ENCODE measurements at regions not wholly inside any gene's neighbourhood (a gene's known extent, or its start where the extent isn't known, plus 50 kb on each side); places are given as distances from the start of the nearest gene placed in this dataset.
"Not testable (repeated sequence)": the region's sequence is repeated elsewhere in the genome, so short reads cannot be mapped to it uniquely, and the experiment has no call there.

DNA sequence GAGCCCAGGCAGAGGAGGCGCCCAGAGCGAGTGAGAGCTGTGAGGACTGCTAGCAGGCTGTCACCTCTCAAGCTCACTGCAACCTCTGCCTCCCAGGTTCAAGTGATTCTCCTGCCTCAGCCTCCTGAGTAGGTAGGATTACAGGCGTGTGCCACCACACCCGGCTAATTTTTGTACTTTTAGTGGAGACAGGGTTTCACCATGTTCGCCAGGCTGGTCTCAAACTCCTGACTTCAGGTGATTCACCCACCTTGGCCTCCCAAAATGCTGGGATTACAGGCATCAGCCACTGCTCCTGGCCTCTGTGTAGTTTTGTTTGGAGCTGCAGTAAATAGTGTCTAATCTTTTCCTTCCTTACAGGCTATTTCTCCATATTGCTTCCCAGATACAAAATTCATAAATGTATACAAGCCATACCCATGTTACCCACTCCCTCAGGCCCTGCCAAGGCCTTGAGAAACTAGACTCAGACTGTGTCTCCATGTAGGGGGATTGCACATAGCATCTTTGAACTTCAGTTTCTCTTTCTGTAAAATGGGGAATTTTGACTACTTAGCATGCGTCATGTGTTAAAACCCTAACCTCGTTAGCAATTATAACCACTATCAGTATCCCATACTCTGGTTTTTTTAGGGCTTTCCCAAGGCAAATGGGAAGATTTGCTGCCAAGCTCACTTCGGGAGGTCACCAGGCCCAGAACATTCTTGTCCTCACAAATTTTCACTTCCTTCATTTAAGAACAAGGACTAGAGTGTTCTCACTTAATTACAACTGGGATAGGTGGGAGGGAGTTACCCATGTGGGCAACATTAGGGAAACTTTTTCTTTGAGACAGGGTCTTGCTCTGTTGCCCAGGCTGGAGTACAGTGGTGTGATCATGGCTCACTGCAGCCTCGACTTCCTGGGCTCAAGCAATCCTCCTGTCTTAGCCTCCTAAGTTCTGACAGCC, 67.3 kb upstream of the DDR1 start:
- H3K9me3 Mint-ChIP-seq = peaks cover 12% of the 10 kb centered on the region
- peaks cover 56% of the 10 kb centered on the region for H3K4me1 Mint-ChIP-seq (ENCODE audit: low read depth)
- H3K4me3 Mint-ChIP-seq = no peak overlapping the region
- no peak for DNase-seq (ENCODE audit: low spot score)
- H3K36me3 Mint-ChIP-seq (ENCODE audit: low read depth) = peaks cover 46% of the 10 kb centered on the region
- no peaks in the 10 kb centered on the region for H3K27me3 Mint-ChIP-seq (ENCODE audit: low read depth)
- H3K27ac Mint-ChIP-seq = peak overlapping the region; percentile 88

GRCh38 chr6:30816296-30816695, 68.0 kb upstream of the DDR1 start:
- Mint-ChIP-seq H3K4me1 (ENCODE audit: low read depth) (peaks cover 54% of the 10 kb centered on the region), H3K9me3 (peaks cover 15% of the 10 kb centered on the region), H3K36me3 (ENCODE audit: low read depth) (peaks cover 45% of the 10 kb centered on the region)
- not testable (repeated sequence) for H3K27ac Mint-ChIP-seq; H3K27me3 Mint-ChIP-seq (ENCODE audit: low read depth); DNase-seq (ENCODE audit: low spot score); H3K4me3 Mint-ChIP-seq

DNA sequence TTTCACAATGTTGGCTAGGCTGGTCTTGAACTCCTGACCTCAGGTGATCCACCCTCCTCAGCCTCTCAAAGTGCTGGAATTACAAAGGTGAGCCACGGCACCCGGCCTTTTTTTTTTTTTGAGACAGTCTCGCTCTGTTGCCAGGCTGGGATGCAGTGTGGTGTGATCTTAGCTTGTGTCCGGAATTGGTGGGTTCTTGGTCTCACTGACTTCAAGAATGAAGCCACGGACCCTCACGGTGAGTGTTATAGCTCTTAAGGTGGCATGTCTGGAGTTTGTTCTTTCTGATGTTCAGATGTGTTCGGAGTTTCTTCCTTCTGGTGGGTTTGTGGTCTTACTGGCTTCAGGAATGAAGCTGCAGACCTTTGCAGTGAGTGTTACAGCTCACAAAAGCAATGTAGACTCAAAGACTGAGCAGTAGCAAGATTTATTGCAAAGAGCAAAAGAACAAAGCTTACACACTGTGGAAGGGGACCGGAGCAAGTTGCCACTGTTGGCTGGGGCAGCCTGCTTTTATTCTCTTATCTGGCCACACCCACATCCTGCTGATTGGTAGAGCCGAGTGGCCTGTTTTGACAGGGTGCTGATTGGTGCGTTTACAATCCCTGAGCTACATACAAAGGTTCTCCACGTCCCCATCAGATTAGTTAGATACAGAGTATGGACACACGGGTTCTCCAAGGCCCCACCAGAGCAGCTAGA, 69.1 kb upstream of the DDR1 start:
- DNase-seq (ENCODE audit: low spot score); H3K27me3 Mint-ChIP-seq (ENCODE audit: low read depth): not testable (repeated sequence)
- Mint-ChIP-seq H3K36me3 (ENCODE audit: low read depth) (peaks cover 48% of the 10 kb centered on the region), H3K4me3 (peak overlapping the region; percentile 44), H3K27ac (peak overlapping the region; percentile 92), H3K4me1 (ENCODE audit: low read depth) (peaks cover 59% of the 10 kb centered on the region), H3K9me3 (peaks cover 15% of the 10 kb centered on the region)

DNA sequence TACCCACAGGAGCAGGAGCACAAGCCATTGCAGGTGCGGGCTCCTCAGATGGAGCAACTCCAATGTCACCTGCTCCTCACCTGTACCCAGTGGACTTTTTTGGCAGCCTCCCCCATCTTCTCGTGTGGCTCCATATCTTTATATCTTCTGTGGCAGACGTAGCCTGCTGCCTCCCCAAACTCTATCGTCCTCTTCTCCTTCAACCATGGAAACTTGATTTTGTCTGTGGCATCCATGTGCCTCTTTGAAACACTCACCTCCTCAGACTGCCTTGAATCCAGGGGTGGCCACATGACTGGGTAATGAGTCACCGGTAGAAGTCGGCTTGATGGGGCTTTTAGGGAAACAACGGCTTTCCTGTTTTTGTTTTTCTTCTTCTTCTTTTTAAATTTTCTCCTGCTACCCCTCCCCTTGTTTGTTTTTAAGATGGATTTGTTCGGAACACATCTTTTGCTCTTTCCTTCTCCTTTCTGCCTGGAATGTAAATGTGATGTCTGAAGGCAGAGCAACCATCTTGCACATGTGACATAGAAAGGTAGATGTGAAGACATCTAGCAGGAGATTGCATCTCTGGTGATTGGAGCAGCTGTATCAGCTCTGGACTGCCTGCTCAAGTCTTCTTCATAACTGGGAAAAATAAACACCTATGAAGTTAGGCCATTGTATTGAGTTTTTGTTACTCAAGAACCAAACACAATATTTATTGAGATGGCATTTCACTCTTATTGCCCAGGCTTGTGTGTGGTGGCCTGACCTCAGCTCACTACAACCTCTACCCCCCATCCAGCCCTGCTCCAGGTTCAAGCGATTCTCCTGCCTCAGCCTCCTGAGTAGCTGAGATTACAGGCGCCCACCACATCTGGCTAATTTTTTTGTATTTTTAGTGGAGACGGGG, 69.9 kb upstream of the DDR1 start:
- Mint-ChIP-seq H3K9me3 (peaks cover 15% of the 10 kb centered on the region), H3K36me3 (ENCODE audit: low read depth) (peaks cover 45% of the 10 kb centered on the region), H3K27me3 (ENCODE audit: low read depth) (no peaks in the 10 kb centered on the region), H3K27ac (peak overlapping the region; percentile 92), H3K4me1 (ENCODE audit: low read depth) (peaks cover 56% of the 10 kb centered on the region), H3K4me3 (peak overlapping the region; percentile 66)
- DNase-seq (ENCODE audit: low spot score) = peak; percentile 70

- H3K4me1 Mint-ChIP-seq (ENCODE audit: low read depth) = peaks cover 54% of the 10 kb centered on the region
- H3K36me3 Mint-ChIP-seq (ENCODE audit: low read depth) = peaks cover 47% of the 10 kb centered on the region
- no peak for DNase-seq (ENCODE audit: low spot score)
- peak overlapping the region; percentile 92 for H3K27ac Mint-ChIP-seq
- peaks cover 15% of the 10 kb centered on the region for H3K9me3 Mint-ChIP-seq
- H3K4me3 Mint-ChIP-seq = peak overlapping the region; percentile 66
- no peaks in the 10 kb centered on the region for H3K27me3 Mint-ChIP-seq (ENCODE audit: low read depth)
Observed at GRCh38 chr6:30813631-30814145, 69.3 kb upstream of the IER3 start.

DNA sequence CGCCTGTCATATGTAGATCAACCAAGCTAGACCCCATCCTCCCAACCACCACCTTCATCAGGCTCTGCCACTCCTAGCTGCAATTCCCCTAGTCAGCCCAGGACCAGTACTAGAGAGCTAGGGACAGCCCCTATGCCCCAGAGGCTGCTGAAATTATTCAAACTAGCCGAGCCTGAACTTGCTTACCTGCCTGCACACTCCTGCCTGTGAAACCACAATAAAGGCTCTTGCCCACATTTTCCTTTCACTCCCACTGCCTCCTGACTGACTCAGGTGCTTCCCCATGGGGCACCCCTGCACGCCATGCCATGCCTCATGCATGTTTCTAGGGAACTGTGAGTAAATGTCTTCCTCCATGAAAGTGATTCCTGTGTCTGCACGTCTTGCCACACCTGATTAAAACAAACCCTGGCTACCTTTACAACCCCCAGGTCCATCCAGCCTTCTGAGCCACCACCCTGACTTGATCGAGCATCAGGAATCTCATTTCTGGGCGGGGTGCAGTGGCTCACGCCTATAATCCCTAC, 66.5 kb upstream of the IER3 start:
- Mint-ChIP-seq H3K27ac (no peak overlapping the region), H3K27me3 (ENCODE audit: low read depth) (no peaks in the 10 kb centered on the region), H3K36me3 (ENCODE audit: low read depth) (peaks cover 50% of the 10 kb centered on the region), H3K4me3 (peak overlapping the region; percentile 14), H3K9me3 (peaks cover 12% of the 10 kb centered on the region), H3K4me1 (ENCODE audit: low read depth) (peaks cover 49% of the 10 kb centered on the region)
- DNase-seq (ENCODE audit: low spot score) = peak; percentile 92

GRCh38 chr6:30807566-30807965, 63.2 kb upstream of the IER3 start:
- H3K4me3 Mint-ChIP-seq; DNase-seq (ENCODE audit: low spot score); H3K27ac Mint-ChIP-seq; H3K27me3 Mint-ChIP-seq (ENCODE audit: low read depth): not testable (repeated sequence)
- Mint-ChIP-seq H3K9me3 (peaks cover 13% of the 10 kb centered on the region), H3K36me3 (ENCODE audit: low read depth) (peaks cover 33% of the 10 kb centered on the region), H3K4me1 (ENCODE audit: low read depth) (peaks cover 41% of the 10 kb centered on the region)

GRCh38 chr6:30806581-30807183, 62.3 kb upstream of the IER3 start:
- no peak overlapping the region for H3K4me3 Mint-ChIP-seq
- DNase-seq (ENCODE audit: low spot score) = no peak
- peaks cover 40% of the 10 kb centered on the region for H3K4me1 Mint-ChIP-seq (ENCODE audit: low read depth)
- H3K9me3 Mint-ChIP-seq = peaks cover 7% of the 10 kb centered on the region
- H3K27me3 Mint-ChIP-seq (ENCODE audit: low read depth) = no peaks in the 10 kb centered on the region
- no peak overlapping the region for H3K27ac Mint-ChIP-seq
- H3K36me3 Mint-ChIP-seq (ENCODE audit: low read depth) = peaks cover 30% of the 10 kb centered on the region

GRCh38 chr6:30804333-30804732, 60.0 kb upstream of the IER3 start:
- Mint-ChIP-seq H3K9me3 (peaks cover 7% of the 10 kb centered on the region), H3K27me3 (ENCODE audit: low read depth) (no peaks in the 10 kb centered on the region), H3K27ac (no peak overlapping the region), H3K4me1 (ENCODE audit: low read depth) (peaks cover 34% of the 10 kb centered on the region), H3K36me3 (ENCODE audit: low read depth) (peaks cover 26% of the 10 kb centered on the region), H3K4me3 (no peak overlapping the region)
- no peak for DNase-seq (ENCODE audit: low spot score)

- no peak for DNase-seq (ENCODE audit: low spot score)
- peaks cover 32% of the 10 kb centered on the region for H3K4me1 Mint-ChIP-seq (ENCODE audit: low read depth)
- peaks cover 7% of the 10 kb centered on the region for H3K9me3 Mint-ChIP-seq
- H3K36me3 Mint-ChIP-seq (ENCODE audit: low read depth) = peaks cover 19% of the 10 kb centered on the region
- peak overlapping the region; percentile 78 for H3K27ac Mint-ChIP-seq
- no peaks in the 10 kb centered on the region for H3K27me3 Mint-ChIP-seq (ENCODE audit: low read depth)
- no peak overlapping the region for H3K4me3 Mint-ChIP-seq
Observed at GRCh38 chr6:30802731-30803130, 58.4 kb upstream of the IER3 start.

DNA sequence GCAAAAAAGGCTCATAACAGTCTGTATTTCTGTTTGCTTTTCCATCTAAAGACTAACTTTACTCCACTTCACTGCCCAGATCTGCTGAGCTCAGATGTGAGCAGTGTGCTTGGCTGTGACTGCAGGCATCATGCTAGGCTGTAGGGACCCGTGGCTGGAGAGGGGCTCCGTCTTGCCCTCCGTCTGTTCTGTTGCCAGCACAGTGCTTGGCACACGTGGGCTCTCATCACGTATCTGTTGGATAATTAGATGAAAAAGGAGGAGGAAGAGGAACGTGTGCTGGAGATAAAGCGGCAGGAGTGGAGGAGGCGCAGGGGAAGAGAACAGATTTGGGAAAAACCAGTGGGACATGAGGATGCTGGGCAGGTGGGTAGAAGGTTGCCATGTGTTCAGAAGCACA, 57.6 kb upstream of the IER3 start:
- peak overlapping the region; percentile 47 for H3K27ac Mint-ChIP-seq
- no peak for DNase-seq (ENCODE audit: low spot score)
- H3K4me1 Mint-ChIP-seq (ENCODE audit: low read depth) = peaks cover 32% of the 10 kb centered on the region
- H3K9me3 Mint-ChIP-seq = peaks cover 7% of the 10 kb centered on the region
- peak overlapping the region; percentile 2 for H3K4me3 Mint-ChIP-seq
- H3K36me3 Mint-ChIP-seq (ENCODE audit: low read depth) = peaks cover 16% of the 10 kb centered on the region
- H3K27me3 Mint-ChIP-seq (ENCODE audit: low read depth) = no peaks in the 10 kb centered on the region

DNA sequence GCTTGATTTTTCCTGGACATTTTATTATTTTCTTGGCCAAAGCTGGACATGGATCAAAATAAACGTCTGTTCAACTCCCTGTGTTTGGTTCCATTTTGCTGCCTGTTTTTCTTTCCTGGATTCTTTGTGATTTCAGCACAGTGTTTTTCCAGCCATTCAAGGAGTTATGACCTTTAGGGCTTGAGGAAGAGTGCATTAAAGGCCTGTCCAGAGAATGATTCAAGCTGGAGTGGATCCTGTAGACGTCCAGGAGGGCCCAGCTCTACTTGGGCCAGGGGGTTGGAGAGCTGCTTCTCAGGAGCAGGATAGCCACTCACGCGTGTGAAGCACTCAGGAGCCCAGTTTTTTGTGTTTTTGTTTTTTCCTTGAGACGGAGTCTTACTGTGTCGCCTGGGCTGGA, 56.5 kb upstream of the IER3 start:
- no peak overlapping the region for H3K4me3 Mint-ChIP-seq
- H3K4me1 Mint-ChIP-seq (ENCODE audit: low read depth) = peaks cover 32% of the 10 kb centered on the region
- H3K36me3 Mint-ChIP-seq (ENCODE audit: low read depth) = peaks cover 11% of the 10 kb centered on the region
- H3K27ac Mint-ChIP-seq = no peak overlapping the region
- DNase-seq (ENCODE audit: low spot score) = no peak
- H3K27me3 Mint-ChIP-seq (ENCODE audit: low read depth) = no peaks in the 10 kb centered on the region
- H3K9me3 Mint-ChIP-seq = peaks cover 7% of the 10 kb centered on the region

GRCh38 chr6:30799210-30799609, 54.9 kb upstream of the IER3 start:
- H3K4me3 Mint-ChIP-seq = no peak overlapping the region
- peaks cover 10% of the 10 kb centered on the region for H3K36me3 Mint-ChIP-seq (ENCODE audit: low read depth)
- no peak for DNase-seq (ENCODE audit: low spot score)
- peaks cover 26% of the 10 kb centered on the region for H3K4me1 Mint-ChIP-seq (ENCODE audit: low read depth)
- peaks cover 3% of the 10 kb centered on the region for H3K9me3 Mint-ChIP-seq
- no peaks in the 10 kb centered on the region for H3K27me3 Mint-ChIP-seq (ENCODE audit: low read depth)
- H3K27ac Mint-ChIP-seq = no peak overlapping the region
